ENCODE measurements at regions not wholly inside any gene's neighbourhood (a gene's known extent, or its start where the extent isn't known, plus 50 kb on each side); places are given as distances from the start of the nearest gene placed in this dataset.

- DNase-seq = peak; percentile 22
These were observed 51.4 kb upstream of the RGS1 start for GRCh38 chr1:192524223-192524622.
